T-cell (primary cell): ENCODE measurements at regions not wholly inside any gene's neighbourhood (a gene's known extent, or its start where the extent isn't known, plus 50 kb on each side); places are given as distances from the start of the nearest gene placed in this dataset.

Experiments used
- ATAC-seq, 4 experiments: fragments of 200-7000 bp in 3 of 4; fragments of 150-1000 bp in 1 of 4; cut with Tn5 transposase; replicated peaks in 1 of 4; 1 replicate in 3 of 4; 2 replicates in 1 of 4; pipeline ENCODE4 v1.10.0; 2021; ENCODE audit warnings: moderate library complexity in 3 of 4, mild to moderate bottlenecking in 2 of 4, moderate number of reproducible peaks in 1 of 4
- CTCF ChIA-PET, 2 donors: fragments of 300-600 bp; sonication (Branson Sonifier 250); formaldehyde crosslinking; loops; one replicate each; lab custom pipeline; 2022; ENCODE audit warnings: antibody characterized with exemption in 2 of 2; lab: Charles Lee
- POLR2A ChIA-PET, 2 donors: fragments of 300-600 bp; sonication (Branson Sonifier 250); formaldehyde crosslinking; loops; one replicate each; lab custom pipeline; 2022; ENCODE audit warnings: antibody characterized with exemption in 2 of 2; lab: Charles Lee
- DNase-seq, 35 experiments: peaks; one replicate each; pipeline versions ENCODE4 v3.0.0 to v3.0.0-alpha.2; 2013 to 2023
- H3K27ac ChIP-seq: one replicate; pipeline ENCODE4 v1.5.1; 2013; ENCODE audit warnings: low read length
- H3K27me3 ChIP-seq, 2 experiments: replicated peaks in 1 of 2; 1 replicate in 1 of 2; 2 replicates in 1 of 2; pipeline versions ENCODE4 v1.6.1 to v1.7.0; 2013; ENCODE audit warnings: low read length in 1 of 2, mixed read lengths in 1 of 2; ENCODE audit not compliant: control insufficient read depth in 2 of 2, insufficient read depth in 2 of 2; ENCODE audit errors: extremely low read depth in 1 of 2
- H3K36me3 ChIP-seq, 2 donors: 1 replicate in 1 of 2; 2 replicates in 1 of 2; pipeline versions ENCODE4 v1.6.1 to v1.7.0; 2013; ENCODE audit warnings: low read length in 1 of 2; ENCODE audit not compliant: control insufficient read depth in 2 of 2, insufficient read depth in 1 of 2; ENCODE audit errors: extremely low read depth in 1 of 2
- H3K4me1 ChIP-seq, 2 experiments: 1 replicate in 1 of 2; 2 replicates in 1 of 2; pipeline versions ENCODE4 v1.6.1 to v1.7.0; 2013; ENCODE audit warnings: low read length in 2 of 2, mixed read lengths in 1 of 2; ENCODE audit not compliant: insufficient read depth in 2 of 2, control insufficient read depth in 1 of 2; ENCODE audit errors: extremely low read depth in 1 of 2
- H3K4me3 ChIP-seq, 2 donors: 1 replicate in 1 of 2; 2 replicates in 1 of 2; pipeline versions ENCODE4 v1.5.1 to v1.7.0; 2013; ENCODE audit warnings: mild to moderate bottlenecking in 2 of 2, low read length in 1 of 2, moderate library complexity in 1 of 2; ENCODE audit not compliant: control insufficient read depth in 1 of 2; ENCODE audit errors: extremely low read depth in 1 of 2
- H3K9me3 ChIP-seq: 2 replicates; pipeline ENCODE4 v1.7.0; 2013
- H3K27ac Mint-ChIP-seq, 2 donors: one replicate each; pipeline ENCODE4 v1.8.0; 2020 to 2021; ENCODE audit warnings: mild to moderate bottlenecking in 2 of 2, mixed read lengths in 2 of 2
- H3K27me3 Mint-ChIP-seq, 2 donors: one replicate each; pipeline ENCODE4 v1.8.0; 2021 to 2022; ENCODE audit warnings: mixed read lengths in 2 of 2
- H3K36me3 Mint-ChIP-seq: one replicate; pipeline ENCODE4 v1.8.0; 2021; ENCODE audit warnings: mixed read lengths
- H3K4me1 Mint-ChIP-seq, 3 donors: one replicate each; pipeline ENCODE4 v1.8.0; 2020 to 2022; ENCODE audit warnings: mixed read lengths in 3 of 3, mild to moderate bottlenecking in 1 of 3
- H3K4me3 Mint-ChIP-seq, 3 donors: one replicate each; pipeline ENCODE4 v1.8.0; 2020 to 2022; ENCODE audit warnings: mild to moderate bottlenecking in 3 of 3, mixed read lengths in 3 of 3, moderate library complexity in 3 of 3
- H3K9me3 Mint-ChIP-seq, 3 donors: one replicate each; pipeline ENCODE4 v1.8.0; 2020 to 2022; ENCODE audit warnings: mixed read lengths in 3 of 3
- WGBS: methylation state at CpG from one replicate; pipeline ENCODE4 v1.1.5; 2013; ENCODE audit warnings: missing lambda C conversion rate; ENCODE audit not compliant: insufficient coverage; 5-methylcytosine and 5-hydroxymethylcytosine counted together

GRCh38 chr3:194972641-194973040 is 287.0 kb downstream of the FAM43A start:
- Histone ChIP-seq H3K27me3 (peaks cover 0 to 25% of the 10 kb centered on the region in 2 experiments), H3K4me1 (no peaks in the 10 kb centered on the region), H3K9me3 (no peaks in the 10 kb centered on the region), H3K36me3 (no peaks in the 10 kb centered on the region), H3K27ac (no peak overlapping the region), H3K4me3 (no peak overlapping the region)
- no peaks in the 10 kb centered on the region for H3K36me3 Mint-ChIP-seq
- H3K27me3 Mint-ChIP-seq, result peaks cover 17% of the 10 kb centered on the region in 2 donors
- H3K4me3 Mint-ChIP-seq, result no peak overlapping the region
- 69% methylated on average over 6 of the region's 6 CpGs for WGBS
- no peak for DNase-seq
- no peaks in the 10 kb centered on the region for H3K4me1 Mint-ChIP-seq
- POLR2A ChIA-PET, result no interaction called here
- CTCF ChIA-PET, result no interaction called here
- ATAC-seq, result no peak
- H3K9me3 Mint-ChIP-seq, result peaks cover 0 to 7% (median 0%) of the 10 kb centered on the region in 3 donors
- no peak overlapping the region for H3K27ac Mint-ChIP-seq

- Mint-ChIP-seq H3K27me3 (peaks cover 16 to 18% of the 10 kb centered on the region in 2 donors), H3K27ac (no peak overlapping the region), H3K4me1 (no peaks in the 10 kb centered on the region), H3K4me3 (no peak overlapping the region), H3K36me3 (no peaks in the 10 kb centered on the region), H3K9me3 (peaks cover 0 to 7% (median 0%) of the 10 kb centered on the region in 3 donors)
- Histone ChIP-seq H3K36me3 (no peaks in the 10 kb centered on the region), H3K9me3 (no peaks in the 10 kb centered on the region), H3K4me3 (no peak overlapping the region), H3K27me3 (peaks cover 0 to 25% of the 10 kb centered on the region in 2 experiments), H3K27ac (no peak overlapping the region), H3K4me1 (no peaks in the 10 kb centered on the region)
- ATAC-seq (no peak), DNase-seq (no peak)
- ChIA-PET POLR2A (no interaction called here), CTCF (interaction anchor here in 1 of 2 donors (0.7 kb wide), 2 partner anchors 33 to 125 kb away, joined by 5 to 6 read pairs; no protein-coding TSS in a partner anchor)
- 83% methylated on average over 12 of the region's 12 CpGs for WGBS
Observed at GRCh38 chr3:194973366-194974000, 287.8 kb downstream of the FAM43A start.

DNA sequence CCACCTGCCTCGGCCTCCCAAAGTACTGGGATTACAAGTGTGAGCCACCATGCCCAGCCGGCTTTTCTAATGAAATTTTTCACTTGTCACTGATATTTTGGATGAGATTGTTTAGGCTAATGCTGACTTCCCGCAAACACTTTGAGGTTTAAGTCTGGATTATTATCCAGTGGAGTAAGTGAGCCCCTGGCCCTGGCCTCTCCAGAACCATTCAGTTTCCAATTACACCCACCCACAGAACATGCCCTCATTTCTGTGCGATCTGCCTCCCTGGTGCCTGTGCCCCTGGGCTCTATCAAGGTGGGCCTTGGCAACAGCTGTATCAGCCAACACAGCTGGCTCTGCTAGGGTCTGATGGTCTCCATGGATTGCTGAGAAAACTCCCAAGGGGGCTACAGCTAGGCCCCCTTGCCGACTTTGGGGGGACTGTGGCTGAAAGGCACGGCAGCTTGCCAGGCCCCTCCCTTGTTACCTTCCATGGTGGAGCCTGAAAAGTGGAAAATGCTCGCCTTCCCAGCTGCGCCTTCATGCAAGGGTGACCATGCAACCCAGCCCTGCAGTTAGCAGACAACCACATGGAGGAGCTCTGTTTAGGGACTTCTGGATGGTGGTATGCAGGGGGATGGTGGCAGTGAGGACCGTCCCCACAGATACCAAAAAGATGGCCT is 288.9 kb downstream of the FAM43A start:
- POLR2A ChIA-PET, result no interaction called here
- Mint-ChIP-seq H3K36me3 (no peaks in the 10 kb centered on the region), H3K27ac (no peak overlapping the region), H3K27me3 (peaks cover 16 to 22% of the 10 kb centered on the region in 2 donors), H3K4me1 (no peaks in the 10 kb centered on the region), H3K9me3 (peaks cover 0 to 7% (median 0%) of the 10 kb centered on the region in 3 donors), H3K4me3 (no peak overlapping the region)
- no peak overlapping the region for H3K4me3 ChIP-seq
- no peaks in the 10 kb centered on the region for H3K4me1 ChIP-seq
- H3K27me3 ChIP-seq, result peaks cover 0 to 25% of the 10 kb centered on the region in 2 experiments
- DNase-seq, result no peak
- no peak overlapping the region for H3K27ac ChIP-seq
- 89% methylated on average over 7 of the region's 9 CpGs for WGBS
- H3K9me3 ChIP-seq, result no peaks in the 10 kb centered on the region
- no peak for ATAC-seq
- no peaks in the 10 kb centered on the region for H3K36me3 ChIP-seq
- CTCF ChIA-PET, result no interaction called here

GRCh38 chr3:194976049-194976451 is 290.4 kb downstream of the FAM43A start:
- Histone ChIP-seq H3K9me3 (no peaks in the 10 kb centered on the region), H3K4me3 (no peak overlapping the region), H3K27ac (no peak overlapping the region), H3K36me3 (no peaks in the 10 kb centered on the region), H3K27me3 (peaks cover 0 to 23% of the 10 kb centered on the region in 2 experiments), H3K4me1 (no peaks in the 10 kb centered on the region)
- Mint-ChIP-seq H3K9me3 (no peaks in the 10 kb centered on the region), H3K27ac (no peak overlapping the region), H3K4me3 (no peak overlapping the region), H3K36me3 (no peaks in the 10 kb centered on the region), H3K4me1 (no peaks in the 10 kb centered on the region), H3K27me3 (peaks cover 14 to 22% of the 10 kb centered on the region in 2 donors)
- DNase-seq (no peak), ATAC-seq (no peak)
- 98% methylated on average over 4 of the region's 5 CpGs for WGBS
- POLR2A ChIA-PET, result no interaction called here
- CTCF ChIA-PET, result no interaction called here

DNA sequence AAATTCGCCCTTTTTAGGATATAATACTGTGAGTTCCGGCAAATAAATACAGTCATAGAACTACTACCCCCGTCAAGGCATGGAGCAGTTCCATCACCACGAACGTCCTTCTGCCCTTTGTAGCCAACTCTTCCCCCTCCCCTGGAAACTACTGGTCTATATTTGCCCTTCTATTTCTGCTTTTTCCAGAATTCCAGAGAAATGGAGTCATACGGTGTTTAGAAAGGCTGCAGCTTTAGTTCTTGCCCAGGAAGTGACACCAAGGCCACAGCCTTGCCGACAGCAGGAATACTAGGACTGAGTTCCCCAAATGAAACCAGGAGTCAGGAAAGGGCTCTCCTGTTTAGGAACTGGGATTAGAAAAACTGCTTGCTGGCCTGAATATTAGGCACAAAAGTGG is 291.2 kb downstream of the FAM43A start:
- Mint-ChIP-seq H3K27me3 (peaks cover 14 to 22% of the 10 kb centered on the region in 2 donors), H3K4me3 (no peak overlapping the region), H3K36me3 (peaks cover 2% of the 10 kb centered on the region), H3K9me3 (peaks cover 0 to 8% (median 0%) of the 10 kb centered on the region in 3 donors), H3K27ac (no peak overlapping the region), H3K4me1 (no peaks in the 10 kb centered on the region)
- Histone ChIP-seq H3K36me3 (no peaks in the 10 kb centered on the region), H3K27me3 (peaks cover 0 to 20% of the 10 kb centered on the region in 2 experiments), H3K27ac (no peak overlapping the region), H3K4me1 (no peaks in the 10 kb centered on the region), H3K4me3 (no peak overlapping the region), H3K9me3 (no peaks in the 10 kb centered on the region)
- DNase-seq (no peak), ATAC-seq (no peak)
- 89% methylated on average over 5 of the region's 7 CpGs for WGBS
- ChIA-PET POLR2A (no interaction called here), CTCF (no interaction called here)

GRCh38 chr3:194977356-194977755 is 291.7 kb downstream of the FAM43A start:
- Histone ChIP-seq H3K9me3 (no peaks in the 10 kb centered on the region), H3K4me1 (no peaks in the 10 kb centered on the region), H3K27ac (no peak overlapping the region), H3K36me3 (no peaks in the 10 kb centered on the region), H3K4me3 (no peak overlapping the region), H3K27me3 (peaks cover 0 to 16% of the 10 kb centered on the region in 2 experiments)
- ATAC-seq (no peak), DNase-seq (no peak)
- H3K27me3 Mint-ChIP-seq, result peaks cover 14 to 23% of the 10 kb centered on the region in 2 donors
- POLR2A ChIA-PET, result interaction anchor here in 1 of 2 donors (0.6 kb wide), 1 partner anchor 1320 kb away, joined by 3 read pairs; no protein-coding TSS in a partner anchor
- H3K4me3 Mint-ChIP-seq, result no peak overlapping the region
- no peak overlapping the region for H3K27ac Mint-ChIP-seq
- peaks cover 2% of the 10 kb centered on the region for H3K36me3 Mint-ChIP-seq
- WGBS, result 86% methylated on average over 6 of the region's 8 CpGs
- no peaks in the 10 kb centered on the region for H3K4me1 Mint-ChIP-seq
- H3K9me3 Mint-ChIP-seq, result peaks cover 0 to 10% (median 0%) of the 10 kb centered on the region in 3 donors
- CTCF ChIA-PET, result no interaction called here
